ENCODE measurements at regions not wholly inside any gene's neighbourhood (a gene's known extent, or its start where the extent isn't known, plus 50 kb on each side); places are given as distances from the start of the nearest gene placed in this dataset.

- TF ChIP-seq CTCF (IDR thresholded peaks at IDR 0.05; ENCODE audit: low read depth, low read length) (no peak), POLR2A (IDR thresholded peaks at IDR 0.05; ENCODE audit: extremely low read depth, insufficient read length) (no peak)
Observed at GRCh38 chr15:99493461-99493860, 72.3 kb upstream of the MEF2A start.
